OCI-LY7 (cell line): ENCODE measurements at regions not wholly inside any gene's neighbourhood (a gene's known extent, or its start where the extent isn't known, plus 50 kb on each side); places are given as distances from the start of the nearest gene placed in this dataset.

ENCODE experiments used
- BruUV-seq: library from RNA; stranded (reverse); fragments of 400-500 nt; replicated peaks from 2 replicates; lab custom pipeline; 2021; lab: Mats Ljungman, UMichigan
- CTCF ChIA-PET: fragments of 300-600 bp; sonication (Branson Sonifier 250); formaldehyde crosslinking; loops from one replicate; lab custom pipeline; 2022; ENCODE audit warnings: antibody characterized with exemption; ENCODE audit not compliant: unreplicated experiment; lab: Charles Lee
- POLR2A ChIA-PET: fragments of 300-600 bp; sonication (Branson Sonifier 250); formaldehyde crosslinking; loops from one replicate; lab custom pipeline; 2022; ENCODE audit warnings: antibody characterized with exemption; lab: Charles Lee
- DNase-seq: peaks from one replicate; pipeline ENCODE4 v3.0.0-alpha.2; 2015; ENCODE audit warnings: low spot score
- H2AFZ ChIP-seq: fragments of 200-600 bp; sonication (generic), shearing (Covaris generic); 2 replicates; pipeline ENCODE4 v1.6.1; 2014; ENCODE audit warnings: mild to moderate bottlenecking, antibody characterized with exemption, low read length, moderate library complexity
- H3K27ac ChIP-seq: fragments of 200-600 bp; sonication (generic); 2 replicates; pipeline ENCODE4 v1.5.1; 2014; ENCODE audit warnings: mixed run types, low read depth, mild to moderate bottlenecking, moderate library complexity, low read length, inconsistent platforms; ENCODE audit not compliant: poor library complexity, severe bottlenecking
- H3K36me3 ChIP-seq: fragments of 200-600 bp; sonication (generic); 2 replicates; pipeline ENCODE4 v1.6.1; 2014; ENCODE audit warnings: mild to moderate bottlenecking, antibody characterized with exemption, low read length, moderate library complexity, mixed read lengths; ENCODE audit not compliant: insufficient read depth
- H3K4me1 ChIP-seq: fragments of 200-600 bp; sonication (generic); 2 replicates; pipeline ENCODE4 v1.5.1; 2014; ENCODE audit warnings: mild to moderate bottlenecking, low read length; ENCODE audit not compliant: insufficient read depth, poor library complexity, severe bottlenecking
- H3K4me2 ChIP-seq: fragments of 200-600 bp; sonication (generic); 2 replicates; pipeline ENCODE4 v1.6.1; 2014; ENCODE audit warnings: mild to moderate bottlenecking, low read length
- H3K4me3 ChIP-seq: fragments of 200-600 bp; sonication (generic); 2 replicates; pipeline ENCODE4 v1.5.1; 2014; ENCODE audit warnings: mild to moderate bottlenecking, low read depth, low read length; ENCODE audit not compliant: poor library complexity, severe bottlenecking
- H3K79me2 ChIP-seq: fragments of 200-600 bp; sonication (generic); 2 replicates; pipeline ENCODE4 v1.6.1; 2016; ENCODE audit warnings: low read depth, mild to moderate bottlenecking, low read length, moderate library complexity, mixed read lengths; ENCODE audit not compliant: insufficient read depth
- H3K9me2 ChIP-seq: fragments of 200-600 bp; sonication (generic); 2 replicates; pipeline ENCODE4 v1.6.1; 2016; ENCODE audit warnings: mild to moderate bottlenecking, low read length, mixed read lengths; ENCODE audit not compliant: insufficient read depth
- H3K9me3 ChIP-seq: fragments of 200-600 bp; sonication (generic); 2 replicates; pipeline ENCODE4 v1.6.1; 2014; ENCODE audit warnings: mild to moderate bottlenecking, mixed run types, low read length, mixed read lengths
- H4K20me1 ChIP-seq: fragments of 200-600 bp; sonication (generic); 2 replicates; pipeline ENCODE4 v1.6.1; 2014; ENCODE audit warnings: mild to moderate bottlenecking, antibody characterized with exemption, low read length, moderate library complexity, mixed read lengths; ENCODE audit not compliant: insufficient read depth
- EZH2phosphoT487 ChIP-seq: fragments of 200-600 bp; sonication (generic); IDR thresholded peaks from 2 replicates; pipeline ENCODE4 v1.6.1; 2018; ENCODE audit warnings: low read depth, borderline replicate concordance, mild to moderate bottlenecking, mixed run types, antibody characterized with exemption, low read length, moderate library complexity, mixed read lengths
- intact Hi-C: fragments of 100-400 bp; cut with micrococcal nuclease; formaldehyde crosslinking; loops from one replicate; pipeline ENCODE4 v1.10.0; 2022; ENCODE audit not compliant: unreplicated experiment
- TF ChIP-seq, protein P1 (sequence below): fragments of 200-600 bp; sonication (generic); conservative IDR thresholded peaks from 2 replicates; pipeline ENCODE4 v1.5.1; 2014; ENCODE audit warnings: mild to moderate bottlenecking, antibody characterized with exemption, low read length, moderate library complexity, mixed read lengths

DNA sequence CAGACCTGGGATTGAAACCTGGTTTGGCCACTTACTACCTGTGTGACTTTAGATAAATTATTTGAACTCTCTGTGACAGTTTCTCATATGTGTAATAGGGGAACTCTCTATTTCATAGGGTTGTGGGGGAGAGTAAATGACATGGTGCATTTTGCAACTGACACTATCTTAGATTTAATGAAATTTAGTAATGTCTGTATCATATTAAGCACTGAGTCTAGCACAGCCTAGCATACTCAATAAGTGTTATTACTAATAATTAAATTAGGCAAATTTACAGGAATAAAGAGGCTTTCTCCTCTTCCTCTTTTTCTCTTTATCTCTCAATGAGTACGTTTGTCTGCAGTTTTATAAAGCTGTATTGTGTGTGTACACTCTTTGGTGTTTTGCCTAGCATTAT lies 80.2 kb upstream of the MACF1 start:
- no peak overlapping the region for H3K27ac ChIP-seq
- H3K79me2 ChIP-seq, result no peaks in the 10 kb centered on the region
- H3K9me2 ChIP-seq, result no peaks in the 10 kb centered on the region
- H3K4me2 ChIP-seq, result no peak overlapping the region
- BruUV-seq, result no TSS peak
- H3K36me3 ChIP-seq, result no peaks in the 10 kb centered on the region
- no peaks in the 10 kb centered on the region for H3K9me3 ChIP-seq
- intact Hi-C loops, result no loop called here
- ChIA-PET CTCF (no interaction called here), POLR2A (no interaction called here)
- no peaks in the 10 kb centered on the region for H4K20me1 ChIP-seq
- no peak overlapping the region for H3K4me3 ChIP-seq
- TF ChIP-seq, protein P1, sequence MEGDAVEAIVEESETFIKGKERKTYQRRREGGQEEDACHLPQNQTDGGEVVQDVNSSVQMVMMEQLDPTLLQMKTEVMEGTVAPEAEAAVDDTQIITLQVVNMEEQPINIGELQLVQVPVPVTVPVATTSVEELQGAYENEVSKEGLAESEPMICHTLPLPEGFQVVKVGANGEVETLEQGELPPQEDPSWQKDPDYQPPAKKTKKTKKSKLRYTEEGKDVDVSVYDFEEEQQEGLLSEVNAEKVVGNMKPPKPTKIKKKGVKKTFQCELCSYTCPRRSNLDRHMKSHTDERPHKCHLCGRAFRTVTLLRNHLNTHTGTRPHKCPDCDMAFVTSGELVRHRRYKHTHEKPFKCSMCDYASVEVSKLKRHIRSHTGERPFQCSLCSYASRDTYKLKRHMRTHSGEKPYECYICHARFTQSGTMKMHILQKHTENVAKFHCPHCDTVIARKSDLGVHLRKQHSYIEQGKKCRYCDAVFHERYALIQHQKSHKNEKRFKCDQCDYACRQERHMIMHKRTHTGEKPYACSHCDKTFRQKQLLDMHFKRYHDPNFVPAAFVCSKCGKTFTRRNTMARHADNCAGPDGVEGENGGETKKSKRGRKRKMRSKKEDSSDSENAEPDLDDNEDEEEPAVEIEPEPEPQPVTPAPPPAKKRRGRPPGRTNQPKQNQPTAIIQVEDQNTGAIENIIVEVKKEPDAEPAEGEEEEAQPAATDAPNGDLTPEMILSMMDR, result no peak
- no peak for TF ChIP-seq EZH2phosphoT487
- H2AFZ ChIP-seq, result no peak overlapping the region
- DNase-seq, result no peak
- no peaks in the 10 kb centered on the region for H3K4me1 ChIP-seq

DNA sequence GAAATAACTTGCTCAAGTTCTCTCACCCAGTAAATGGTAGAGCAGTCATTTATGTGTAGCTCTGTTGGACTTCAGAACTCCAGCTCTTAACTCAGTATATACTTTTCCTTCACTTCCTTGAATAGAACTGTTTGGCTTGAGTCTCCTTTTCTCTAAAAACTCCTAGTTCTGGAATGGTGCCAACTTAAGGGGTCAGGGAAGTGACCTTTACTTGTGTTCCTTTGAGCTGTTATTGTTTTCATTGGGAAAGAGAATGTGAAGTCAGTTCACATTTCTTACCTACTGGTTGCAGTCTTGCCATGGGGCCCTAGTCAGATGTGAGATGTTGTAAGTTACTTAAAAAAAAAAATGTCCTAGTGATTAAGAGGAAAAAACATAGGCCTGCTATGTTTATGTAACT lies 77.0 kb upstream of the MACF1 start:
- Histone ChIP-seq H4K20me1 (no peaks in the 10 kb centered on the region), H3K27ac (no peak overlapping the region), H3K4me1 (no peaks in the 10 kb centered on the region), H3K79me2 (no peaks in the 10 kb centered on the region), H3K4me2 (no peak overlapping the region), H3K36me3 (no peaks in the 10 kb centered on the region), H3K4me3 (no peak overlapping the region), H3K9me2 (no peaks in the 10 kb centered on the region), H2AFZ (no peak overlapping the region), H3K9me3 (no peaks in the 10 kb centered on the region)
- ChIA-PET POLR2A (interaction anchor here (0.8 kb wide), 1 partner anchor 727 kb away, joined by 4 read pairs; no protein-coding TSS in a partner anchor), CTCF (no interaction called here)
- no peak for DNase-seq
- intact Hi-C loops, result no loop called here
- TF ChIP-seq, protein P1, result no peak
- TF ChIP-seq EZH2phosphoT487, result no peak
- BruUV-seq, result no TSS peak

DNA sequence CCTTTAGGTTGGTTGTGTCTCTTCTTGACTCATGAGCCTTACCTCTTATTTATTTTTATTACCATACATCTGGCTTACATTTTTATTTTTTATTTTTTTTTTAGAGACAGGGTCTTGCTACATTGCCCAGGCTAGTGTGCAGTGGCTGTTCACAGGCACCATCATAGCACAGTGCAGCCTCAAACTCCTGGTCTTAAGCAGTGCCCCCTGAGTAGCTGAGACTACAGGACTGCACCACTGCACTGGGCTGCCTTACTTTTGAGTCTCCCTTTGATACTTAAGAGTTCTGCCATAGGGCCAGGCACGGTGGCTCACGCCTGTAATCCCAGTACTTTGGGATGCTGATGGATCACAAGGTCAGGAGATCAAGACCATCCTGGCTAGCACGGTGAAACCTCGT lies 76.4 kb upstream of the MACF1 start:
- Histone ChIP-seq H3K4me1 (no peaks in the 10 kb centered on the region), H3K9me2 (no peaks in the 10 kb centered on the region), H3K4me3 (no peak overlapping the region), H3K27ac (no peak overlapping the region), H3K9me3 (no peaks in the 10 kb centered on the region), H4K20me1 (no peaks in the 10 kb centered on the region), H3K36me3 (no peaks in the 10 kb centered on the region), H3K79me2 (no peaks in the 10 kb centered on the region), H2AFZ (no peak overlapping the region), H3K4me2 (no peak overlapping the region)
- ChIA-PET CTCF (no interaction called here), POLR2A (interaction anchor here (0.8 kb wide), 1 partner anchor 727 kb away, joined by 4 read pairs; no protein-coding TSS in a partner anchor)
- no peak for DNase-seq
- no TSS peak for BruUV-seq
- intact Hi-C loops, result no loop called here
- TF ChIP-seq, protein P1, result no peak
- no peak for TF ChIP-seq EZH2phosphoT487
